Activated B cell treated with CpG ODN at 0.5 μM for 24 hours (primary cell): ENCODE measurements at regions not wholly inside any gene's neighbourhood (a gene's known extent, or its start where the extent isn't known, plus 50 kb on each side); places are given as distances from the start of the nearest gene placed in this dataset.

ENCODE experiments used
- ATAC-seq: fragments of 200-7000 bp; cut with Tn5 transposase; one replicate; pipeline ENCODE4 v1.10.0; 2021; ENCODE audit warnings: low read depth, mild to moderate bottlenecking, moderate library complexity
- CTCF ChIA-PET: fragments of 350-600 bp; sonication (Branson Sonifier 250); formaldehyde crosslinking; loops from one replicate; lab custom pipeline; 2021; ENCODE audit warnings: antibody characterized with exemption; lab: Charles Lee
- POLR2A ChIA-PET: fragments of 350-600 bp; sonication (Branson Sonifier 250); formaldehyde crosslinking; loops from one replicate; lab custom pipeline; 2021; ENCODE audit warnings: antibody characterized with exemption; lab: Charles Lee
- DNase-seq: peaks from one replicate; pipeline ENCODE4 v3.0.0; 2022
- H3K27ac Mint-ChIP-seq: one replicate; pipeline ENCODE4 v1.8.0; 2020; ENCODE audit warnings: mixed read lengths
- H3K27me3 Mint-ChIP-seq: one replicate; pipeline ENCODE4 v1.8.0; 2021; ENCODE audit warnings: mixed read lengths
- H3K36me3 Mint-ChIP-seq: one replicate; pipeline ENCODE4 v1.8.0; 2021; ENCODE audit warnings: low read depth, mixed read lengths
- H3K4me1 Mint-ChIP-seq: one replicate; pipeline ENCODE4 v1.8.0; 2021; ENCODE audit warnings: mixed read lengths
- H3K4me3 Mint-ChIP-seq: one replicate; pipeline ENCODE4 v1.8.0; 2020; ENCODE audit warnings: mild to moderate bottlenecking, mixed read lengths
- H3K9me3 Mint-ChIP-seq: one replicate; pipeline ENCODE4 v1.8.0; 2020; ENCODE audit warnings: mixed read lengths
- intact Hi-C: fragments of 100-400 bp; cut with micrococcal nuclease; formaldehyde crosslinking; loops from one replicate; pipeline ENCODE4 v1.15.1; 2024
- TF ChIP-seq, protein P1 (sequence below): fragments of 200-600 bp; IDR thresholded peaks from one replicate; pipeline ENCODE4 v1.8.0; 2022; ENCODE audit warnings: antibody characterized with exemption, mild to moderate bottlenecking

DNA sequence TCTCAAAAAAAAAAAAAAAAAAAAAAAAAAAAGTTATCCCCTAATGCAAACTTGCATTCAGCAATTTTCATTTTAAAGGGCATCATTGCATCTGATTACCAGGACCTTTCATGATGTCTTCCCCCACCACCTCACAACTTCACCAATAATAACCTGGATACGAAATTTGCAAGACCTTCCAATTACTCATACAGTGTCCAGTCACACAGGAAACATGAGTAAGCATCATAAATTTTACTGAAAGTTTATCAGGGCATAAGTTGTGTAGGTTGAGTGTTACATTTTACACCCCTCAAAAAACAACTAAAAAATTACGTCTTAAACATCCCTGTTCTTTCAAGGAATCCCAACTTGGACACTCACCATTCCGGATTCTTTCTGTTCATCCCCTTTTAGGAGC, 79.1 kb upstream of the ANKEF1 start:
- Mint-ChIP-seq H3K4me1 (no peaks in the 10 kb centered on the region), H3K4me3 (no peak overlapping the region), H3K36me3 (no peaks in the 10 kb centered on the region), H3K9me3 (no peaks in the 10 kb centered on the region), H3K27ac (no peak overlapping the region), H3K27me3 (peaks cover 2% of the 10 kb centered on the region)
- no peak for DNase-seq
- ChIA-PET CTCF (no interaction called here), POLR2A (no interaction called here)
- TF ChIP-seq, protein P1, sequence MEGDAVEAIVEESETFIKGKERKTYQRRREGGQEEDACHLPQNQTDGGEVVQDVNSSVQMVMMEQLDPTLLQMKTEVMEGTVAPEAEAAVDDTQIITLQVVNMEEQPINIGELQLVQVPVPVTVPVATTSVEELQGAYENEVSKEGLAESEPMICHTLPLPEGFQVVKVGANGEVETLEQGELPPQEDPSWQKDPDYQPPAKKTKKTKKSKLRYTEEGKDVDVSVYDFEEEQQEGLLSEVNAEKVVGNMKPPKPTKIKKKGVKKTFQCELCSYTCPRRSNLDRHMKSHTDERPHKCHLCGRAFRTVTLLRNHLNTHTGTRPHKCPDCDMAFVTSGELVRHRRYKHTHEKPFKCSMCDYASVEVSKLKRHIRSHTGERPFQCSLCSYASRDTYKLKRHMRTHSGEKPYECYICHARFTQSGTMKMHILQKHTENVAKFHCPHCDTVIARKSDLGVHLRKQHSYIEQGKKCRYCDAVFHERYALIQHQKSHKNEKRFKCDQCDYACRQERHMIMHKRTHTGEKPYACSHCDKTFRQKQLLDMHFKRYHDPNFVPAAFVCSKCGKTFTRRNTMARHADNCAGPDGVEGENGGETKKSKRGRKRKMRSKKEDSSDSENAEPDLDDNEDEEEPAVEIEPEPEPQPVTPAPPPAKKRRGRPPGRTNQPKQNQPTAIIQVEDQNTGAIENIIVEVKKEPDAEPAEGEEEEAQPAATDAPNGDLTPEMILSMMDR, result no peak
- intact Hi-C loops, result no loop called here
- no peak for ATAC-seq

DNA sequence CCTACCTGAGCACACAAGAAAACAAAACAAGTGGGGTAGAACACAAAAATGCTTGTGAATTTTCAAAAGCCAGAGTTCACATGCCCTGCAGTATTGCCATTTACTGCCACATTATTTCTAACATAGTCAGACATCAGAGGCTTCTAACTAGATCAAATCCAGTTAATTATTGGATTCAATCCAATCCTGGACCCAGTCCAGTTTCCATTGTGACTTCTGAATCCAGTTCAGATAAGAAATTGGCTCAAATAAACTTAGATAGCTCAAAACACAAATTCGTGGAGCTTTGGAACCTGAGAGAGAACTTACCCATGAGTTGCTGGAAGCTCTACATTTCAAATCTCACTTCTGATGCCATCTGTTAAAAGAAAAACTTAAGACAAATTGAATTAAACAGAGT, 85.2 kb upstream of the ANKEF1 start:
- TF ChIP-seq, protein P1, result no peak
- CTCF ChIA-PET, result no interaction called here

DNA sequence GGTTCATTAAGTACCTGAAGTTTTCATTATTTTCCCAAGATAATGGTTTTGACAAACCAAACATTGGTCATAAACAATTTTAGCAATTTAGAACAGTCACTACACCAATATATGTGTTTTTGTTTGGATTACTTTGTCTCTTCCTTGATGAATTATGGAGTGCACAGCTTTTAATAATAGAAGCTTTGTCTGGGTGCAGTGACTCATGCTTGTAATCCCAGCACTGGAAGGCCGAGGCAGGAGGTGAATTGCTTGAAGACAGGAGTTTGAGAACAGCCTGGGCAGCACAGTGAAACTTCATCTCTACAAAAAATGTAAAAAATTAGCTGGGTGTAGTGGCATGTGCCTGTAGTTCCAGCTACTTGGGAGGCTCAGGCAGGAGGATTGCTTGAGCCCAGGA, 89.4 kb upstream of the ANKEF1 start:
- Mint-ChIP-seq H3K4me3 (no peak overlapping the region), H3K9me3 (no peaks in the 10 kb centered on the region), H3K27me3 (peaks cover 3% of the 10 kb centered on the region), H3K36me3 (no peaks in the 10 kb centered on the region), H3K27ac (no peak overlapping the region), H3K4me1 (no peaks in the 10 kb centered on the region)
- CTCF ChIA-PET, result no interaction called here
- ATAC-seq, result no peak
- no peak for DNase-seq
- POLR2A ChIA-PET, result no interaction called here
- intact Hi-C loops, result no loop called here
- TF ChIP-seq, protein P1, result no peak

More for the DNA sequence above, 85.2 kb upstream of the ANKEF1 start:
- Mint-ChIP-seq H3K27me3 (peaks cover 5% of the 10 kb centered on the region), H3K36me3 (no peaks in the 10 kb centered on the region), H3K27ac (no peak overlapping the region), H3K4me1 (no peaks in the 10 kb centered on the region), H3K4me3 (no peak overlapping the region), H3K9me3 (no peaks in the 10 kb centered on the region)
- POLR2A ChIA-PET, result no interaction called here
- DNase-seq, result no peak
- intact Hi-C loops, result no loop called here
- ATAC-seq, result no peak

DNA sequence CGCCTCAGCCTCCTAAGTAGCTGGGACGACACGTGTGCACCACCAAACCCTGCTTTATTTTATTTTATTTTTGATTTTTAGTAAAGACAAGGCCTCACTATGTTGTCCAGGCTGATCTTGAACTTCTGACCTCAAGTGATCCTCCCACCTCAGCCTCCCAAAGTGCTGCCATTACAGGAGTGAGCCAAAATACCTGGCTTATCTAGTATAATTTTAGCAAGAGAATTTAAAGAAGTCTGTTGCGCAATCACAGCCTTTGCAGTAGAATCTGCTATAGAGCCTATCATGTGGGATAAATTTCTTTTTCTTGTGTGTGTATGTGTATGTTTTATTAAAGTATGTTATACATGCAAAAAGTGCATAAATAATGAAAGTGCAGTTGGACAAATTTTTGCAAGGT, 92.1 kb upstream of the ANKEF1 start:
- TF ChIP-seq, protein P1, result no peak
- Mint-ChIP-seq H3K4me3 (no peak overlapping the region), H3K27ac (no peak overlapping the region), H3K27me3 (peaks cover 9% of the 10 kb centered on the region), H3K4me1 (no peaks in the 10 kb centered on the region), H3K9me3 (no peaks in the 10 kb centered on the region), H3K36me3 (no peaks in the 10 kb centered on the region)
- ATAC-seq (no peak), DNase-seq (no peak)
- POLR2A ChIA-PET, result no interaction called here
- CTCF ChIA-PET, result no interaction called here
- intact Hi-C loops, result no loop called here

DNA sequence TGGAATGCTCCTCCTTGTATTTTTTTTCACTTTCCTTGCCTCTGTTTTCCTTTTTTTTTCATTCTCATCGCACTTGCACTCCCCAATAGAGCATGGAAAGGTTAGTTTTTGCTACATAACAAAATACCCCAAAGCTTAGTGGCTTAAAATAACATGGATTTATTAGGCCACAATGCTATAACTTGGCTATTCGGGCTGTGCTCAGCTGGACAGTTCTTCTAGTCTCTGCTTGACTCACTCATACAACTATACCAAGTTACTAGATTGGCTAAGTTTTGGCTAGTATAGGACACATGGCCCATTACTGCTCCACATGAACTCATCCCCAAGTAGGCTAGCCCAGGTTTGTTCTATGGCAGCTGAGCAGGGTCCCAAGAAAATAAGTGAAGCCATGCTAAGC, 94.5 kb upstream of the ANKEF1 start:
- TF ChIP-seq, protein P1, result no peak
- intact Hi-C loops, result no loop called here
- Mint-ChIP-seq H3K27me3 (peaks cover 9% of the 10 kb centered on the region), H3K9me3 (no peaks in the 10 kb centered on the region), H3K27ac (no peak overlapping the region), H3K4me1 (no peaks in the 10 kb centered on the region), H3K4me3 (no peak overlapping the region), H3K36me3 (no peaks in the 10 kb centered on the region)
- DNase-seq (no peak), ATAC-seq (no peak)
- ChIA-PET POLR2A (no interaction called here), CTCF (no interaction called here)
